Esophagus squamous epithelium (tissue), 5 donors: ENCODE measurements at regions not wholly inside any gene's neighbourhood (a gene's known extent, or its start where the extent isn't known, plus 50 kb on each side); places are given as distances from the start of the nearest gene placed in this dataset.

Experiments
- DNase-seq: peaks from one replicate; lab custom pipeline; 2025; lab: John Stamatoyannopoulos, UW
- H3K27ac ChIP-seq, 4 donors: fragments of 200-600 bp; sonication (generic); one replicate each; pipeline ENCODE4 v1.5.1; 2016 to 2019; ENCODE audit warnings: mild to moderate bottlenecking in 1 of 4
- H3K27me3 ChIP-seq, 4 donors: fragments of 200-600 bp; sonication (generic); 1 replicate in 3 of 4; 2 replicates in 1 of 4; pipeline versions ENCODE4 v1.5.1 to v1.6.0; 2017 to 2021; ENCODE audit warnings: antibody characterized with exemption in 1 of 4
- H3K36me3 ChIP-seq, 3 donors: fragments of 200-600 bp; sonication (generic); one replicate each; pipeline ENCODE4 v1.5.1; 2016 to 2019
- H3K4me1 ChIP-seq, 3 donors: fragments of 200-600 bp; sonication (generic); one replicate each; pipeline ENCODE4 v1.5.1; 2017 to 2019
- H3K4me3 ChIP-seq, 4 donors: fragments of 200-600 bp; sonication (generic); 1 replicate in 3 of 4; 2 replicates in 1 of 4; pipeline ENCODE4 v1.5.1; 2016 to 2019; ENCODE audit warnings: mild to moderate bottlenecking in 2 of 4, moderate library complexity in 1 of 4
- H3K9me3 ChIP-seq, 3 donors: fragments of 200-600 bp; sonication (generic); one replicate each; pipeline ENCODE4 v1.5.1; 2016 to 2019
- POLR2A ChIP-seq, 4 donors: fragments of 450-650 bp; IDR thresholded peaks; one replicate each; pipeline ENCODE4 v1.6.1; 2017; ENCODE audit warnings: antibody characterized with exemption in 4 of 4, mild to moderate bottlenecking in 4 of 4, moderate library complexity in 3 of 4
- WGBS, 2 donors: methylation state at CpG; one replicate each; pipeline ENCODE4 v1.1.5; 2018; 5-methylcytosine and 5-hydroxymethylcytosine counted together
- intact Hi-C: fragments of 100-400 bp; cut with DNase I; formaldehyde crosslinking; loops from one replicate; pipeline ENCODE4 v1.15.0; 2022
- TF ChIP-seq, protein P1 (sequence below), 6 experiments: fragments of 450-650 bp in 4 of 6; fragments of 200-600 bp in 2 of 6; sonication (generic) in 2 of 6; IDR thresholded peaks; one replicate each; pipeline ENCODE4 v1.5.1; 2016 to 2019; ENCODE audit warnings: antibody characterized with exemption in 6 of 6, mild to moderate bottlenecking in 4 of 6, moderate library complexity in 4 of 6
- donor health status: DM: yes; HTN: yes; CAD: no.

DNA sequence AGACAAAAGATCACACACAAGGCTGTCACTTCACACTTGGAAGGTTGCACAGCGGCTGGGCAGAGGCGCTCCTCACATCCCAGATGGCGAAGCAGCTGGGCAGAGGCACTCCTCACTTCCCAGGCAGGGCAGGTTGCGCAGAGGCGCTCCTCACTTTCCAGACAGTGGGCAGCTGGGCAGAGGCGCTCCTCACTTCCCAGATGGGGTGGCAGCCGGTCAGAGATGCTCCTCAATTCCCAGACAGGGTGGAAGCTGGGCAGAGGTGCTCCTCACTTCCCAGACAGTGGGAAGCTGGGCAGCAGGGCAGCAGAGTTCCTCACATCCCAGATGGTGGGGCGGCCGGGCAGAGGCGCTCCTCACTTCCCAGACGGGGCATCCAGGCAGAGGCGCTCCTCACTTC lies 199.2 kb downstream of the RTL9 start:
- Histone ChIP-seq H3K4me1 (no peaks in the 10 kb centered on the region), H3K9me3 (peaks cover 0 to 16% (median 0%) of the 10 kb centered on the region in 3 donors), H3K27me3 (no peaks in the 10 kb centered on the region), H3K27ac (no peak overlapping the region), H3K4me3 (no peak overlapping the region), H3K36me3 (no peaks in the 10 kb centered on the region)
- TF ChIP-seq, protein P1, sequence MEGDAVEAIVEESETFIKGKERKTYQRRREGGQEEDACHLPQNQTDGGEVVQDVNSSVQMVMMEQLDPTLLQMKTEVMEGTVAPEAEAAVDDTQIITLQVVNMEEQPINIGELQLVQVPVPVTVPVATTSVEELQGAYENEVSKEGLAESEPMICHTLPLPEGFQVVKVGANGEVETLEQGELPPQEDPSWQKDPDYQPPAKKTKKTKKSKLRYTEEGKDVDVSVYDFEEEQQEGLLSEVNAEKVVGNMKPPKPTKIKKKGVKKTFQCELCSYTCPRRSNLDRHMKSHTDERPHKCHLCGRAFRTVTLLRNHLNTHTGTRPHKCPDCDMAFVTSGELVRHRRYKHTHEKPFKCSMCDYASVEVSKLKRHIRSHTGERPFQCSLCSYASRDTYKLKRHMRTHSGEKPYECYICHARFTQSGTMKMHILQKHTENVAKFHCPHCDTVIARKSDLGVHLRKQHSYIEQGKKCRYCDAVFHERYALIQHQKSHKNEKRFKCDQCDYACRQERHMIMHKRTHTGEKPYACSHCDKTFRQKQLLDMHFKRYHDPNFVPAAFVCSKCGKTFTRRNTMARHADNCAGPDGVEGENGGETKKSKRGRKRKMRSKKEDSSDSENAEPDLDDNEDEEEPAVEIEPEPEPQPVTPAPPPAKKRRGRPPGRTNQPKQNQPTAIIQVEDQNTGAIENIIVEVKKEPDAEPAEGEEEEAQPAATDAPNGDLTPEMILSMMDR (IDR thresholded peaks at IDR 0.05), result no peak
- no peak for TF ChIP-seq POLR2A (IDR thresholded peaks at IDR 0.05)
- no peak for DNase-seq
- intact Hi-C loops, result no loop called here
- 87% methylated on average over 3 of the region's 12 CpGs; no CpG with 5 or more reads in 1 of the 2 donors for WGBS, 2 donors

DNA sequence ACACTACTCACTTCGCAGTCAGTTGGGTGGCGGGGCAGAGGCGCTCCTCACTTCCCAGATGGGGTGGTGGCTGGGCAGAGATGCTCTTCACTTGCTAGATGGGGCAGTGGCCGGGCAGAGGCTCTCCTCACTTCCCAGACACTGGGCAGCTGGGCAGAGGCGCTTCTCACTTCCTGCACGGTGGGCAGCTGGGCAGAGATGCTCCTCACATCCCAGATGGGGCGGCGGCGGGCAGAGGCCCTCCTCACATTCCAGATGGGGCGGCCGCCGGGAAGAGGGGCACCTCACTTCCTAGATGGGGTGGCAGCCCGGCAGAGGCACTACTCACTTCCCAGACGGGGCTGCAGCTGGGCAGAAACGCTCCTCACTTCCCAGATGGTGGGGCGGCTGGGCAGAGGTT lies 199.8 kb downstream of the RTL9 start:
- Histone ChIP-seq H3K4me1 (no peaks in the 10 kb centered on the region), H3K9me3 (peaks cover 0 to 16% (median 0%) of the 10 kb centered on the region in 3 donors), H3K27me3 (no peaks in the 10 kb centered on the region), H3K4me3 (no peak overlapping the region), H3K36me3 (no peaks in the 10 kb centered on the region), H3K27ac (no peak overlapping the region)
- no CpG with 5 or more reads among the region's 16 CpGs for WGBS, 2 donors
- no peak for DNase-seq
- intact Hi-C loops, result no loop called here
- TF ChIP-seq, protein P1 (IDR thresholded peaks at IDR 0.05), result no peak
- no peak for TF ChIP-seq POLR2A (IDR thresholded peaks at IDR 0.05)

DNA sequence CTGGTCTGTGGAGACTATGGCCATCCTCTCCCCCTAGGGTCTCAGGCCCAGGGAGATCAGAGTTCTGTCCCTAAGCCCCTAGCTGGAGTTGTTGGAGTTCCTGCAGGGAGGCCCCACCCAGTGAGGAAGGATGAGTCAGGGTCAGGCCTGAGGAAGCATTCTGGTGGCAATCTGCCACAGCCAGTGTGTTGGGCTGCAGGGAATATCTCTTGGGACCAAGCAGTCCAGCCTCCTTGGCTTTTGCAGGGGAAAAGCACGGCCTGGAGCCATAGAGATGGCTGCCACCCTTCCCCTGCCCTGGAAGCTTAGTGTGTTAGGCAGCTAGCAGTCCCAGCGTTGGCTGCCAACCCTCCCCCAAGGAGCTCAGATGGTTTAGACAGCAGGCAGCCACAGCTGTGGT lies 202.4 kb downstream of the RTL9 start:
- no peaks in the 10 kb centered on the region for H3K36me3 ChIP-seq
- intact Hi-C loops, result no loop called here
- no peaks in the 10 kb centered on the region for H3K27me3 ChIP-seq
- H3K4me3 ChIP-seq, result no peak overlapping the region
- no CpG with 5 or more reads among the region's 2 CpGs for WGBS, 2 donors
- no peak for TF ChIP-seq POLR2A (IDR thresholded peaks at IDR 0.05)
- TF ChIP-seq, protein P1 (IDR thresholded peaks at IDR 0.05), result no peak
- H3K27ac ChIP-seq, result no peak overlapping the region
- no peak for DNase-seq
- no peaks in the 10 kb centered on the region for H3K4me1 ChIP-seq
- H3K9me3 ChIP-seq, result peaks cover 0 to 16% (median 0%) of the 10 kb centered on the region in 3 donors

DNA sequence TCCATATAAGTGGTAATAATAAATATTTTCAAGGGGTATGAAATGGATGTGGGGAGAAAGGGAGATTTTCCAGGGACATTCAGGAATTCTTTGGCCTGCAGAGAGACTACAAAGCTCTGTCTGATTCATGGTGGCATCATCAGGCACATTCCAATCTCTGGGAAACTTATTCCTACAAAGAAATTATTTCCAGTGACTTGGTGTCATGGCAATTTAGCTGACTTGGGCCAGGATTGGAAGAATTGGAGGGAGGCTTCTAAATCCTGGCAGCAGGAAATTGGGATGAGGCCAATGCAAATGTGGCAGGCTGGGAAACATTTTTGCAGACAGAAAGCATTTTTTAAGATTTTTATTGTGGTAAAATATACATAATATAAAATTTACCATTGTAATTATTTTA lies 204.6 kb downstream of the RTL9 start:
- H3K27ac ChIP-seq, result no peak overlapping the region
- no peaks in the 10 kb centered on the region for H3K27me3 ChIP-seq
- H3K4me3 ChIP-seq, result no peak overlapping the region
- no peaks in the 10 kb centered on the region for H3K36me3 ChIP-seq
- no peak for TF ChIP-seq POLR2A (IDR thresholded peaks at IDR 0.05)
- TF ChIP-seq, protein P1 (IDR thresholded peaks at IDR 0.05), result no peak
- intact Hi-C loops, result no loop called here
- H3K9me3 ChIP-seq, result peaks cover 0 to 4% (median 0%) of the 10 kb centered on the region in 3 donors
- no peak for DNase-seq
- H3K4me1 ChIP-seq, result no peaks in the 10 kb centered on the region

DNA sequence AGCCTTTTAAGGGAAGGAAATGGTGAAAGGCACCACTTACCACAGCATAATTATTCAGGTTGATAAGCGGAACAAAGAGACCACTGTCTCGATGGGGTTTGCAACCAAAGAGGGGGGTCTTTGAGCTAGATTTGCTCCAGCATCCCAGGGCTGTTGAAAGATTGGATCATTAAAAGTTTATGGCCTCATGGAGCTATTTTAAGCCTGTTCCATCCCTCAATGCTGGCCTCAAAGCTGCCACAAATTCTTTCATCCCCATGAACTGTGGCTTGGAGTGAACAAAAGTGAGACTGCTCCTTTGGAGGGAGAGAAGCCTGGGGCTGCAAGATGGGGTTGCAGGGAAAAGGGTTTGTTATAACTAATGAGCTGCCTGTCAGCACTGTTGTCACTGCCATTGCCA lies 209.8 kb downstream of the RTL9 start:
- H3K36me3 ChIP-seq, result no peaks in the 10 kb centered on the region
- no peaks in the 10 kb centered on the region for H3K9me3 ChIP-seq
- WGBS, 2 donors, result 31 to 64% methylated on average over 2 of the region's 2 CpGs
- TF ChIP-seq POLR2A (IDR thresholded peaks at IDR 0.05), result no peak
- TF ChIP-seq, protein P1 (IDR thresholded peaks at IDR 0.05), result no peak
- no peak overlapping the region for H3K4me3 ChIP-seq
- intact Hi-C loops, result no loop called here
- H3K27me3 ChIP-seq, result no peaks in the 10 kb centered on the region
- no peaks in the 10 kb centered on the region for H3K4me1 ChIP-seq
- no peak for DNase-seq
- H3K27ac ChIP-seq, result no peak overlapping the region
